ENCODE measurements at regions not wholly inside any gene's neighbourhood (a gene's known extent, or its start where the extent isn't known, plus 50 kb on each side); places are given as distances from the start of the nearest gene placed in this dataset.

DNA sequence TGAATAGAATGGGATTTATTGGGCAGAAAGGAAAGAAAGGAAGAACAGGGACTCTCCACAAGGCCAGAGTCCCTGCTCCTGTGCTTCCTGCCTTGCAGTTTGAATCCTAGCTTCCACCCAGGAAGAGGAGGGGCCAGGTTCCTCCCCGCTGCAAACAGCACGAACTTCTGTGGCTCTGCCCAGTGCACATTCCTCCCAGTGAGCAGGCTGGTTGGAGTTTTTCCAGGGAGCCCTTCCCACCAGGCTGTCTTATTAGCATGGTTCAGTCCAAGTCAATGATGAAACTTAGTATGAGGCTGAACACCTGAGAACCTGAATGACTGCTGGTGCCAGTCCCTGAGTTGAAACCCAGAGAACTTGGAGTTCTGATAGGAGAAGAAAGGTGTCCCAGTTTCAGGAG lies 247.2 kb downstream of the DUSP10 start:
- intact Hi-C loops (cut with micrococcal nuclease) = no loop called here
- no peaks in the 10 kb centered on the region for H3K9me3 Mint-ChIP-seq (ENCODE audit: insufficient read depth)
- no peak for ATAC-seq (ENCODE audit: low read depth)
- ChIA-PET POLR2A (no interaction called here), CTCF (interaction anchor here (1.3 kb wide), 1 partner anchor 59 kb away, joined by 3 read pairs; no protein-coding TSS in a partner anchor)
- no peak overlapping the region for H3K4me3 ChIP-seq (ENCODE audit: control extremely low read depth in 1 of 5, extremely low read depth in 1 of 5, insufficient read depth in 1 of 5, low read depth in 2 of 5, low read length in 4 of 5)
- H3K4me3 Mint-ChIP-seq = no peak overlapping the region
- H2AFZ ChIP-seq (ENCODE audit: insufficient read depth, low read depth, low read length, poor library complexity, severe bottlenecking) = no peak overlapping the region
- H3K9ac ChIP-seq (ENCODE audit: low read length) = no peak overlapping the region
- WGBS (ENCODE audit: insufficient coverage) = 76% methylated on average over 2 of the region's 2 CpGs
- no peak for DNase-seq
- H3K4me1 ChIP-seq (ENCODE audit: control insufficient read depth in 2 of 2, insufficient read depth in 2 of 2, low read length in 2 of 2) = no peaks in the 10 kb centered on the region
- no peaks in the 10 kb centered on the region for H3K36me3 ChIP-seq (replicated peaks in 1 of 2; ENCODE audit: control extremely low read depth in 1 of 2, control insufficient read depth in 1 of 2, extremely low read depth in 1 of 2, insufficient read depth in 2 of 2, low read length in 1 of 2)
- no peaks in the 10 kb centered on the region for H3K27me3 Mint-ChIP-seq
- no peak overlapping the region for H3K27ac ChIP-seq (ENCODE audit: low read length in 2 of 2)
- H3K27me3 ChIP-seq (replicated peaks in 1 of 4; ENCODE audit: control extremely low read depth in 1 of 4, control insufficient read depth in 3 of 4, insufficient read depth in 4 of 4, low read length in 3 of 4) = peaks cover 0 to 3% (median 0%) of the 10 kb centered on the region in 4 experiments
- no peak for TF ChIP-seq EZH2 (IDR thresholded peaks at IDR 0.05; ENCODE audit: borderline replicate concordance, insufficient read depth, low read depth, low read length, poor library complexity, severe bottlenecking)
- TF ChIP-seq, protein P1, sequence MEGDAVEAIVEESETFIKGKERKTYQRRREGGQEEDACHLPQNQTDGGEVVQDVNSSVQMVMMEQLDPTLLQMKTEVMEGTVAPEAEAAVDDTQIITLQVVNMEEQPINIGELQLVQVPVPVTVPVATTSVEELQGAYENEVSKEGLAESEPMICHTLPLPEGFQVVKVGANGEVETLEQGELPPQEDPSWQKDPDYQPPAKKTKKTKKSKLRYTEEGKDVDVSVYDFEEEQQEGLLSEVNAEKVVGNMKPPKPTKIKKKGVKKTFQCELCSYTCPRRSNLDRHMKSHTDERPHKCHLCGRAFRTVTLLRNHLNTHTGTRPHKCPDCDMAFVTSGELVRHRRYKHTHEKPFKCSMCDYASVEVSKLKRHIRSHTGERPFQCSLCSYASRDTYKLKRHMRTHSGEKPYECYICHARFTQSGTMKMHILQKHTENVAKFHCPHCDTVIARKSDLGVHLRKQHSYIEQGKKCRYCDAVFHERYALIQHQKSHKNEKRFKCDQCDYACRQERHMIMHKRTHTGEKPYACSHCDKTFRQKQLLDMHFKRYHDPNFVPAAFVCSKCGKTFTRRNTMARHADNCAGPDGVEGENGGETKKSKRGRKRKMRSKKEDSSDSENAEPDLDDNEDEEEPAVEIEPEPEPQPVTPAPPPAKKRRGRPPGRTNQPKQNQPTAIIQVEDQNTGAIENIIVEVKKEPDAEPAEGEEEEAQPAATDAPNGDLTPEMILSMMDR (IDR thresholded peaks at IDR 0.05) = no peak
- no peak overlapping the region for H3K4me2 ChIP-seq (replicated peaks; ENCODE audit: low read depth, low read length, poor library complexity, severe bottlenecking)
- H3K27ac Mint-ChIP-seq = no peak overlapping the region
- no peaks in the 10 kb centered on the region for H4K20me1 ChIP-seq (ENCODE audit: control insufficient read depth, insufficient read depth, low read length, poor library complexity, severe bottlenecking)
- no peaks in the 10 kb centered on the region for H3K79me2 ChIP-seq (ENCODE audit: control insufficient read depth, insufficient read depth, low read length)
- peaks cover 0 to 4% (median 0%) of the 10 kb centered on the region in 3 donors for H3K9me3 ChIP-seq (ENCODE audit: control extremely low read depth in 1 of 3, control insufficient read depth in 2 of 3, insufficient read depth in 1 of 3, low read length in 2 of 3)
- no peaks in the 10 kb centered on the region for H3K4me1 Mint-ChIP-seq

GRCh38 chr1:221497046-221497445 lies 244.8 kb downstream of the DUSP10 start:
- H3K9me3 Mint-ChIP-seq (ENCODE audit: insufficient read depth) = no peaks in the 10 kb centered on the region
- Histone ChIP-seq H3K27me3 (replicated peaks in 1 of 4; ENCODE audit: control extremely low read depth in 1 of 4, control insufficient read depth in 3 of 4, insufficient read depth in 4 of 4, low read length in 3 of 4) (peaks cover 0 to 3% (median 0%) of the 10 kb centered on the region in 4 experiments), H3K4me3 (ENCODE audit: control extremely low read depth in 1 of 5, extremely low read depth in 1 of 5, insufficient read depth in 1 of 5, low read depth in 2 of 5, low read length in 4 of 5) (no peak overlapping the region), H3K27ac (ENCODE audit: low read length in 2 of 2) (no peak overlapping the region), H3K79me2 (ENCODE audit: control insufficient read depth, insufficient read depth, low read length) (no peaks in the 10 kb centered on the region), H3K4me2 (replicated peaks; ENCODE audit: low read depth, low read length, poor library complexity, severe bottlenecking) (no peak overlapping the region), H3K9ac (ENCODE audit: low read length) (no peak overlapping the region), H4K20me1 (ENCODE audit: control insufficient read depth, insufficient read depth, low read length, poor library complexity, severe bottlenecking) (no peaks in the 10 kb centered on the region), H3K36me3 (replicated peaks in 1 of 2; ENCODE audit: control extremely low read depth in 1 of 2, control insufficient read depth in 1 of 2, extremely low read depth in 1 of 2, insufficient read depth in 2 of 2, low read length in 1 of 2) (no peaks in the 10 kb centered on the region), H3K4me1 (ENCODE audit: control insufficient read depth in 2 of 2, insufficient read depth in 2 of 2, low read length in 2 of 2) (no peaks in the 10 kb centered on the region), H3K9me3 (ENCODE audit: control extremely low read depth in 1 of 3, control insufficient read depth in 2 of 3, insufficient read depth in 1 of 3, low read length in 2 of 3) (peaks cover 0 to 4% (median 0%) of the 10 kb centered on the region in 3 donors), H2AFZ (ENCODE audit: insufficient read depth, low read depth, low read length, poor library complexity, severe bottlenecking) (no peak overlapping the region)
- ChIA-PET CTCF (no interaction called here), POLR2A (no interaction called here)
- H3K4me3 Mint-ChIP-seq = no peak overlapping the region
- 100% methylated on average over 1 of the region's 3 CpGs for WGBS (ENCODE audit: insufficient coverage)
- DNase-seq (no peak), ATAC-seq (ENCODE audit: low read depth) (no peak)
- no peaks in the 10 kb centered on the region for H3K27me3 Mint-ChIP-seq
- H3K4me1 Mint-ChIP-seq = no peaks in the 10 kb centered on the region
- H3K27ac Mint-ChIP-seq = no peak overlapping the region
- intact Hi-C loops (cut with micrococcal nuclease) = no loop called here
- TF ChIP-seq EZH2 (IDR thresholded peaks at IDR 0.05; ENCODE audit: borderline replicate concordance, insufficient read depth, low read depth, low read length, poor library complexity, severe bottlenecking) = no peak

Measured in B cell (primary cell).